Omental fat pad (tissue), 3 donors: ENCODE measurements at regions not wholly inside any gene's neighbourhood (a gene's known extent, or its start where the extent isn't known, plus 50 kb on each side); places are given as distances from the start of the nearest gene placed in this dataset.

Experiments used
- ATAC-seq: fragments of 150-250 bp; one replicate; pipeline ENCODE4 v1.9.1; 2016; ENCODE audit warnings: mild to moderate bottlenecking, moderate library complexity; ENCODE audit not compliant: low FRiP score
- DNase-seq: peaks from one replicate; pipeline ENCODE4 v3.0.0-alpha.2; 2019; ENCODE audit warnings: low spot score
- CTCF ChIP-seq, 3 donors: fragments of 450-650 bp; IDR thresholded peaks; one replicate each; pipeline ENCODE4 v1.5.1; 2016 to 2017; ENCODE audit warnings: antibody characterized with exemption in 3 of 3, mild to moderate bottlenecking in 3 of 3, moderate library complexity in 2 of 3

DNA sequence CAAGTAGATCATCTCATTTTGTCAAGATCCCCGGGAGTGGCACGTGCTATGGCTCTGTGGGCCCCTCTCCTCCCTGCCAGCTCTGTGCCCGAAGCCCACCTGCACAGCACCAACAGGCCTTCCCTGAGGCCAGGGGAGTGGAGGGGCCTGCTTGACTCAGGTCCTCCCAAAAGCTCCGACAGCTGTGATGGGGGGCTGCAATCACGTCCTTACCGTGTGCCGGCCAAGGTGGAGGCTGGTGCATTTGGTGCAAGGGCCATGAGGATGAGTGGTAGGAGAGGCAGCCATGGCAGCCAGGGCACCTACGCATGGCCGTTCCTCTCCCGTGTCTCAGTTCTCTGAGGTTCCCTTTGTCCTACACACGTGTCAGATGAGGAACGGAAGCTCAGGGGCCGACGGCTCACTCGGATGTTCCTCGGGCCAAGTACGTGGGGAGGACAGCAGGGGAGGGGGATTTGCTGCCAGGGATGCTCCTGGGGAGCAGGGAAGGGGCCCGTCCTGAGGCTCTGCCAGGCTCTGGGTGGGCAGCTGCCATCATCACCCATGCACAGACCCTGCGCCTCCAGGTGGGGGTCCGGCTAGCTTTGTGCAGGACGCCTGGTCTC lies 95.8 kb downstream of the HMX1 start:
- ATAC-seq (no peak), DNase-seq (no peak)
- TF ChIP-seq CTCF (IDR thresholded peaks at IDR 0.05), result no peak

- DNase-seq (no peak), ATAC-seq (no peak)
- no peak for TF ChIP-seq CTCF (IDR thresholded peaks at IDR 0.05)
These were observed 96.5 kb downstream of the HMX1 start for GRCh38 chr4:8775121-8775520.

GRCh38 chr4:8774071-8774470 lies 97.6 kb downstream of the HMX1 start:
- DNase-seq (no peak), ATAC-seq (no peak)
- no peak for TF ChIP-seq CTCF (IDR thresholded peaks at IDR 0.05)

DNA sequence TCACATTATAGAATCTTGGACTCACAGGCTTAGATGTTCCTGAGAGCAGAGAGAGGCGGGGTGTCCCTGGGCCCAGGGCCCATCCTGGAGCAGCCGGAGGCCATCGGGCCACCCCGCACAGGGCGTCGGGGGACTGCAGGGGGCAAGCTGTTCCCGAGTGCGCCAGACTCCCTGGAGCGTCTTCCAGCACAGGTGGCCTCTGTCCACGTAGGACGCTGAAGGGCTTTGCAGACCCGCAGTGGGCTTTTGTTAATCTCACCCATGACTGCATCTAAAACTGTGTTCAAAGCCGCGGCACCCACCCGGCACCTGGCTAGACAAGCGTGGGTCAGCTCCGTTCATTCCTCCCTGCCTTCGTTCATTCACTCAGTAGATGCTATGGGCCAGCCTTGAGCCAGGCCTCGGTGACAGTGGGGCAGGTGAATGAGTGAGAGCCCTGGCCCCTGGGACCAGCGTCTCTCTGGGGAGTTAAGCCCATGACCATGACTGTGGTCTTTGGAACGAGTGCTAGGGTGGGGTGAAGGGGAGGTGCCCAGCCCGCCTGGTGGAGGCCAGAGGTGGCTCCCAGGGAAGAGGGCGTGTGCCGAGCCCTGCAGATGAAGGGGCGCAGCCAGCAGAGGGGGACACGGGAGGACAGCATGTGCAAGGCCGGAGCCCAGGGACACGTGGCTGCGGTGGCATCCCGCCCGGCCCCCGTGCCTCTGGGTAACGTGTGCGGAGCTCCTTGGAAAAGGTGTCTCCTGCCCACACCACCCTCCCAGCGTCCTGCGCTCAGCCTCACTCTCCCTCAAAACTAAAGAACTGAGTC lies 98.3 kb downstream of the HMX1 start:
- ATAC-seq (no peak), DNase-seq (no peak)
- no peak for TF ChIP-seq CTCF (IDR thresholded peaks at IDR 0.05)

GRCh38 chr4:8772499-8773123 lies 99.0 kb downstream of the HMX1 start:
- ATAC-seq (no peak), DNase-seq (no peak)
- no peak for TF ChIP-seq CTCF (IDR thresholded peaks at IDR 0.05)

GRCh38 chr4:8771666-8772065 lies 100.0 kb downstream of the HMX1 start:
- DNase-seq (no peak), ATAC-seq (no peak)
- TF ChIP-seq CTCF (IDR thresholded peaks at IDR 0.05), result no peak

DNA sequence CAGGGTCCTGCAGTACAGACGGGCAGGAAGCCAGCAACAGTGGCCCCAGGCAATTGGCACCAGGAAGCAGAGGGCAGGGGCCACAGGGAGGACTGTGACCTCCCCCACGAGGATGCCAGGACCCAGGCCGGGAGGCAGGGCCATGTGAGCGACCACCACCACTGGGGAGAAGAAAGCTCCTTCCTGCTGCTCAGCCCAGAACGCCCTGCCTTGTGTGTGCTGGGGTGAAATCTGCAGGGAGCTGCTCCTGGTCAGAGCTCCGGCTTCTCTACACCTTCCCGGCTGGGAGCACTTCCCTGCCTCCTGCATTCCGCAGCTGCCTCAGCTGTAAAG lies 100.4 kb downstream of the HMX1 start:
- ATAC-seq, result no peak
- TF ChIP-seq CTCF (IDR thresholded peaks at IDR 0.05), result no peak
- no peak for DNase-seq
